ENCODE measurements at regions not wholly inside any gene's neighbourhood (a gene's known extent, or its start where the extent isn't known, plus 50 kb on each side); places are given as distances from the start of the nearest gene placed in this dataset.

GRCh38 chr3:1534252-1534651 lies 441.4 kb downstream of the CNTN6 start:
- no peak for DNase-seq (ENCODE audit: extremely low read depth in 1 of 11, low read depth in 9 of 11, low spot score in 4 of 11)

GRCh38 chr3:1535361-1535760 lies 442.5 kb downstream of the CNTN6 start:
- DNase-seq (ENCODE audit: extremely low read depth in 1 of 11, low read depth in 9 of 11, low spot score in 4 of 11): no peak

GRCh38 chr3:1540686-1541085 lies 447.9 kb downstream of the CNTN6 start:
- DNase-seq (ENCODE audit: extremely low read depth in 1 of 11, low read depth in 9 of 11, low spot score in 4 of 11): no peak

- no peak for DNase-seq (ENCODE audit: extremely low read depth in 1 of 11, low read depth in 9 of 11, low spot score in 4 of 11)
Observed at GRCh38 chr3:1551741-1552140, 458.9 kb downstream of the CNTN6 start.

GRCh38 chr3:1552831-1553230 lies 460.0 kb downstream of the CNTN6 start:
- no peak for DNase-seq (ENCODE audit: extremely low read depth in 1 of 11, low read depth in 9 of 11, low spot score in 4 of 11)

- DNase-seq (ENCODE audit: extremely low read depth in 1 of 11, low read depth in 9 of 11, low spot score in 4 of 11): no peak
Observed at GRCh38 chr3:1561427-1561826, 468.6 kb downstream of the CNTN6 start.

- DNase-seq (ENCODE audit: extremely low read depth in 1 of 11, low read depth in 9 of 11, low spot score in 4 of 11): no peak
Observed at GRCh38 chr3:1571736-1572135, 478.9 kb downstream of the CNTN6 start.

- DNase-seq (ENCODE audit: extremely low read depth in 1 of 11, low read depth in 9 of 11, low spot score in 4 of 11): no peak
Observed at GRCh38 chr3:1576047-1576446, 483.2 kb downstream of the CNTN6 start.

GRCh38 chr3:1578124-1578806 lies 485.4 kb downstream of the CNTN6 start:
- peak in 1 of 11 donors; percentile 3 for DNase-seq (ENCODE audit: extremely low read depth in 1 of 11, low read depth in 9 of 11, low spot score in 4 of 11)

- DNase-seq (ENCODE audit: extremely low read depth in 1 of 11, low read depth in 9 of 11, low spot score in 4 of 11): no peak
Observed at GRCh38 chr3:1583044-1583443, 490.2 kb downstream of the CNTN6 start.

GRCh38 chr3:1587426-1587825 lies 494.6 kb downstream of the CNTN6 start:
- DNase-seq (ENCODE audit: extremely low read depth in 1 of 11, low read depth in 9 of 11, low spot score in 4 of 11): no peak

GRCh38 chr3:1591327-1592028 lies 498.7 kb downstream of the CNTN6 start:
- no peak for DNase-seq (ENCODE audit: extremely low read depth in 1 of 11, low read depth in 9 of 11, low spot score in 4 of 11)

- DNase-seq (ENCODE audit: extremely low read depth in 1 of 11, low read depth in 9 of 11, low spot score in 4 of 11): no peak
Observed at GRCh38 chr3:1594940-1595339, 502.1 kb downstream of the CNTN6 start.

- DNase-seq (ENCODE audit: extremely low read depth in 1 of 11, low read depth in 9 of 11, low spot score in 4 of 11): no peak
Observed at GRCh38 chr3:1600206-1600605, 498.5 kb upstream of the CNTN4 start.

- no peak for DNase-seq (ENCODE audit: extremely low read depth in 1 of 11, low read depth in 9 of 11, low spot score in 4 of 11)
Observed at GRCh38 chr3:1600700-1601418, 497.8 kb upstream of the CNTN4 start.

- peak in 8 of 11 donors; percentile 1 to 14 (median 7) for DNase-seq (ENCODE audit: extremely low read depth in 1 of 11, low read depth in 9 of 11, low spot score in 4 of 11)
Observed at GRCh38 chr3:1609416-1609815, 489.2 kb upstream of the CNTN4 start.

- DNase-seq (ENCODE audit: extremely low read depth in 1 of 11, low read depth in 9 of 11, low spot score in 4 of 11): no peak
Observed at GRCh38 chr3:1611824-1612223, 486.8 kb upstream of the CNTN4 start.

GRCh38 chr3:1613962-1614361 lies 484.7 kb upstream of the CNTN4 start:
- no peak for DNase-seq (ENCODE audit: extremely low read depth in 1 of 11, low read depth in 9 of 11, low spot score in 4 of 11)

GRCh38 chr3:1616744-1617143 lies 481.9 kb upstream of the CNTN4 start:
- no peak for DNase-seq (ENCODE audit: extremely low read depth in 1 of 11, low read depth in 9 of 11, low spot score in 4 of 11)

GRCh38 chr3:1623896-1624295 lies 474.8 kb upstream of the CNTN4 start:
- no peak for DNase-seq (ENCODE audit: extremely low read depth in 1 of 11, low read depth in 9 of 11, low spot score in 4 of 11)
